ENCODE measurements at regions not wholly inside any gene's neighbourhood (a gene's known extent, or its start where the extent isn't known, plus 50 kb on each side); places are given as distances from the start of the nearest gene placed in this dataset.
"Not testable (repeated sequence)": the region's sequence is repeated elsewhere in the genome, so short reads cannot be mapped to it uniquely, and the experiment has no call there.

DNA sequence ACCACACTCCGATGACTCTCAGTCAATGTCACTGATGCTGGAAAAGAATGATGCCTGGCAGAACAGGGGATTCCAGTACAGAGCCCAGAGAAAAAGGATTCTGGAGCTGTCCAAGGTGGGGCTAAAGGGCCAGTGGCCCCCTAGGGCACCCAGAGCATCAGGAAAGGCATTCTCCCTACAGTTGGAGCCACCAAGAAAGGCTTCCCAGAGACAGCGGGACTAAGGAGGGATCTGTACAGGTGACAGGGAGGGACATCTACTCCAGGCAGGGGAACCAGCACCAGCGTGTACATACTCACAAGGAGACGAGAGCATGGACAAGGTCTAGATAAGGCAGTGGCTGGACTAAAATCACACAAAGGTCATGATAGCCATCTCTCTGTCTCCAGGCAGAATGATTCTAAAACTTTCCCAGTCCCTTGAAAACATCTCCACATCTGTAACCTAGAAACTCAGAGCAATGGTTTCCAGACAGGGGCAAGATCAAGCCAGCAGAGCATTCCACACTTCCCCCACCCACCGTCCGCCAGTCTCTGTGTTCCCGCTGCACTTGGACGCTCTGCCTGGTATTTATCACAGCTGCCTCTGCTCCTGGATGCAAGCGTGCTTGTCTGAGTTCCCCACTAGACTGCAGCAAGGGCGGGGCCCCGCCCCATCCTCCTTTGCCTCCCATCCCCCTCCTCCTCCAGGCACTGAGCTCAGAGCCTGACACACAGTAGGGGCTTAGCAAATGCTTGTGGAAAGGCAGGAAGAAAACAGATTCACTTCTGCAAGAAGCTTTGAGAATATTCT lies 111.6 kb upstream of the ZC3H12A start:
- in situ Hi-C loops (cut with MboI; ENCODE audit: low sequenced_read_pairs) = no loop called here

DNA sequence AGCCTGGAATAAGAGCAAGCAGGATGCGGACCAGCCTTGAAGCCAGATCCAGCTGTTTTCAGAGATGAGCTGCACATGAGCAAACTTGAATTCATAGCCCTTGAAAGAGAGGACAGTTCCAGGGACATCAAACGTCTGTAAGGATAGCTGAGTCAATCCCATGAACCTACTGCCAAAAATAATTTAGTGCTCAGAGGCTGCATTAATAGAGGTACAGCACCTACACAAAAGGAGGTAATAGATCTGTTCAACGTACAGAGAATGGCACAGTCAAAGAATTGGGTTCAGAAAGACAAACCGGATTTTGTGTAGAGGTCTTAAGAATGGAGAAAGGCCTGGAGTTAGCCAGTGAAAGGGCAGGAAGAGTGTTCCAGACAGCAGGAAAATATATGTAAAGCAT lies 110.8 kb upstream of the ZC3H12A start:
- in situ Hi-C loops (cut with MboI; ENCODE audit: low sequenced_read_pairs) = no loop called here

DNA sequence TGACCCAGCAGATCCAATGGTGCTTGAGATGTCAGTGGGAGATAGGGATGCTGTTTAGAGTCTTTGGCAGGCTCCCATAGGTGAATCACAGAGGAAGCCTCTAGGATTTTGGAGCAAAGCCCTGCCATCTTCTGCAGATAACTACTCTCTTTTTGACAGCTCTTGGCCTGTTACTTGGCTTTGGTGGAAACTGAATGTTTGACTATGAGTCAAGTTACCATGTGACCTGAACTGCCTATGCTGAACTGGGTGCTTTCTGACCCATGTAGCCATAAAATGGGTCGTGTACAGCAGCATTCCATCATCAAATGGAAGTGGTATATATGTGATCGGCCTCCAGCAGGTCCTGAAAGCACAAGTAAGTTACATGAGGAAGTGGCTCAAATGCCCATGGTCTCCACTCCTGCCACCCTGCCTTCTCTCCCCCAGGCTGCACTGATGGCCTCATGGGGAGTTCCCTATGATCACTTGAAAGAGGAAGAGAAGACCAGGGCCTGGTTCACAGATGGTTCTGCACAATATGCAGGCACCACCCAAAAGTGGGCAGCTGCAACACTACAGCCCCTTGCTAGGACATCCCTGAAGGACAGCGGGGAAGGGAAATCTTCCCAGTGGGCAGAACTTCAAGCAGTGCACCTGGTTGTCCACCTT lies 105.6 kb upstream of the ZC3H12A start:
- in situ Hi-C loops (cut with MboI; ENCODE audit: low sequenced_read_pairs) = not testable (repeated sequence)

DNA sequence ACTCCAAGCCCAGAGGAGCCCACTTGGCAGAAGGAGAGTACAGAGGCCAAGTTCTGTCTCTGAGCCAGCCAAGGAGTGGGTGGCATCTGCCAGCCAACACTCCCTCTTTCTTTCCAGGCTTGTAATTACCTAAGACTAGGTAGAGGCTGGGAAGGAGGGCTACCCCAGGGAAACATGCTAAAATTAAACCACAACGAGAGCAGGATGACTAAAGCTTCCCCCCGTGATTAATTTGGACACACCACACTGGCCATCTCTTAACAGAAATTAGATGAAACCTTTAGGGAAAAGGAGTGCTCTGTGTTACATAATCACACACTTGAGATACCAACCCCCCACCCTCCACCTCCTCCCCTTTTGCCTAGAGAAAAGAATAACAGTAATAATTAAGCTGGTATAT lies 102.1 kb upstream of the ZC3H12A start:
- in situ Hi-C loops (cut with MboI; ENCODE audit: low sequenced_read_pairs) = no loop called here

DNA sequence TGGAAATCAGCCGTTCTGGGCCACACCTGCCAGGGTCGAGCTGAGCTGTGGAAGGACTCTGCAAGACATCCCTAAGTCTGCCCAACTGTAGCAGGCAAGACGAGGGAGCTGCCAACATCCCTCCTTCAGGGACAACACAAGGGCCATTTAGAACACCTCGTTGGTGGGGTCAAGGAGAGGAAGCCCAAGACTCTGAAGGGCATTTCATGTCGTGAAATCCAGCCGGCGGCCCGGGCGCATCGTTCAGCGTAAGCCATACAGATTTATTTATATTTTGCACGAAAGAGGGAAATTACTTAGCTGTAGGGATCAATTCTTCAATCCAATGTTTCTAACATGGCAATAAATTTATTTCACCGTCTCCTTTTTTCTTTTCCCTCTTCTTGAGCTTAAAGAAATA lies 101.7 kb upstream of the ZC3H12A start:
- in situ Hi-C loops (cut with MboI; ENCODE audit: low sequenced_read_pairs) = no loop called here

DNA sequence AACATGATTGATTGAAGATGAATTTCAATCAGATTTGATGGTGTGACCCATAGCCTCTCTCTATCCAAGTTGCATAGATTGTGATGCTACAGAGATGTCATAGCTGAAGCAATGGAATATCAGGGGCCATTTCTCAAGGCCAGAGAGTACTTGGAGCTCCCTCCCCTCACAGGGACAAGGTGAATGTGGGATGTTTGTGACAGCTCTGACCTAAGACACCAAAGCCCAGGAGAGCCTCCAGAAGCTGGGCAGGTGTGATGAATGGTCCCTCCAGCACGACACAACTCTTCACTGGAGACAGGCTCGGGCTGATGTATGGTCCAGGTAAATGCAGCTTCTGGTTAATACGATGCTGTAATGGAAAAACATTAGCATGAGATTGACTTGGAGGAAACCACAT lies 101.0 kb upstream of the ZC3H12A start:
- in situ Hi-C loops (cut with MboI; ENCODE audit: low sequenced_read_pairs) = no loop called here

DNA sequence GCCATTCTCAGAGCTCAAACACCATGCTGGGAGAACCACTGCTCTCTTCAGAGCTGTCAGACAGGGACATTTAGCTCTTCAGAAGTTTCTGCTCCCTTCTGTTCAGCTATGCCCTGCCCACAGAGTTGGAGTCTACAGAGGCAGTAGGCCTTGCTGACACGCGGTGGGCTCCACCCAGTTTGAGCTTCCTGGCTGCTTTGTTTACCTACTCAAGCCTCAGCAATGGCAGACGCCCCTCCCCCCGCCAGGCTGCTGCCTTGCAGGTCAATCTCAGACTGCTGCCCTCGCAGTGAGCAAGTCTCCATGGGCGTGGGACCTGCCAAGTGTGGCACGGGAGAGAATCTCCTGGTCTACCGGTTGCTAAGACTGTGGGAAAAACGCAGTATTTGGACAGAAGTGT lies 93.8 kb upstream of the ZC3H12A start:
- in situ Hi-C loops (cut with MboI; ENCODE audit: low sequenced_read_pairs) = not testable (repeated sequence)

DNA sequence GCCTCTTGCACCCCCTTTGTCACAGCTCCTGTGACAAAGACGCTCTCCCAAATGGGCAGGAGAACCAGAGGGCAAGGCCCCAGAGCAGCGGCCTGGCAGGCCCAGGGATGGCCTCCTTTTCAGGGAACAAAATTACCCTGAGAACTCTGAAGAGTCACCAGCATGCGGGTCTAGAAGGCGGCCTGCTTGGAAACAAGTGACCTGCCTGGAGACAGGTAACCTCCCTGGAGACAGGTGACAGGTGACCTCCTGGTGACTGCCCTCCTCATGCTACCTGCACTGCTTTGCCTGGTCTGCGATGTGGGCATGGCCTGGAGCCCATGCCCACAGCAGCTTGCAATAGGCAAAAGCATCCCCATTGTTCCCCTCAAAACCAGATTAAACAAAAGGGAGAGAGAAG lies 86.5 kb upstream of the ZC3H12A start:
- in situ Hi-C loops (cut with MboI; ENCODE audit: low sequenced_read_pairs) = no loop called here

DNA sequence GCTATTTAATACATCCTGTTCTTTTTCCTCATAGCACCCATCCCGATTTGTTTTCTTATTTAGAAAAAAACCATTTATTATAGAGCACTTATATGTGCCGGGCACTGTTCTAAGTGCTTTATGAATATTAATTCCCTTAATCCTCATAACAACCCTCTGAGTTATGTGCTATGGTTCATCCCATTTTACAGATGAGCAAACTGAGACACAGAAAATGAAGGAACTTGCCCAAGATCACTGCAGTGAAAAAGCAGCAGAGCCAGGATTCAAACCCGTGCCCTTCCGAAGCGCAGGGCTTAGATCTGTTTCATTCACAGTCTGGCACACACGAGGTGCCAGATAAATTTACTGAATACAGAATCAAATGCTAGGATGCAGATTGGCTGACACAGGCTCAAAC lies 85.1 kb upstream of the ZC3H12A start:
- in situ Hi-C loops (cut with MboI; ENCODE audit: low sequenced_read_pairs) = no loop called here

DNA sequence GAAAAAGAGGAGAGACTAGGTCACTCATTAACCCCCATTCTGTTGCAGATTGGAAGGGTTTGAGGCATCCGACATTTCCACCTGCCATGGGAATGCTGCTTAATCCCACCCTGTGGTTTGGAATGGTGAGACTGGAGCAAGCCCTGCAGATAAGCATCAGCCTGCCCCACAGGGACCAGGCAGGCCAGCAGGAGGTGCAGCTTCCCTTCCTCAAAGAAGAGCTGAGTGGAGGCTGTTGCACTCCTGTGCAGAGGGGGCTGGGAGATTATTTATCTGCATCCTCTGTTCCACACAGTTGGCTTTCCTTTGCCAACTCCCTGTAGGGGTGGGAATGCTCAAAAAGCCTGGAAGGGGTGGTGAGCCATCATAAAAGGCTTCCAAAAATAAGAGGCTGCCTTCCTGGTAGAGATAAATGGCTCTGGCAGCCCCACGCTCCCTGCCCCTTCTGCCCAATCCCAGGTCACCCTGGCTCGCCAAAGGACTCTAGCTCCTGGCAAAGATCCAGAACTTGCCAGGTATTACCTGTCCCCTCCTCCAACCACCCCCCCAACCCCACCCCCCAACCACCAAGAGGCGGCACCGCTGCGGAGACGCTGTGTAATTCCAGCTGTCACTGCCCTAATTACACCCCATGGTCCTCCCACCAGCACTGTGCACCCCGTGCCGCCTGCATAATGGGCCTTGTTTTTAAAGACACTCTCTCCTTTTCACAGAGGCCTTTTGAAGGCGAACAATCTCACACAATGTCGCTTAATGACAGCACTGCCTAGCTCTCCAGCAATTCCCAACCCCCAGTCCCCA lies 83.0 kb upstream of the ZC3H12A start:
- in situ Hi-C loops (cut with MboI; ENCODE audit: low sequenced_read_pairs) = no loop called here

DNA sequence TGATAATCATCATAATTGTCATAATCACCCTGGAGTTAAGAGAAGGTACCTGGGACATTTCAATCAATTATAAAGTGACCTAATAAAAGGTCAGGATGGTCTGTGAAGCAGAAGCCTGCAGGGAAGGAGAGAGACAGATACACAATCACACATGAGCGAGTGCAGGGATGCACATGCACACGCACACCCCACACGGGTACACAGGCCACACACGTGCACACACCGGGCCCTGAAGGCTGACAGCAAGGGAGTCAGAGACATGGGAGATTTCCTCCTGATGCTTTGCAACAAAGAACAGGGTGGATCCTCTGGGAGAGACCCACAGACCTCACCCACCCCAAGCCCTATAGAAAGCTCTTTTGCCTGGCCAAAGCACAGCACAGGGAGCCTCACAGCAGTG lies 82.3 kb upstream of the ZC3H12A start:
- in situ Hi-C loops (cut with MboI; ENCODE audit: low sequenced_read_pairs) = no loop called here

DNA sequence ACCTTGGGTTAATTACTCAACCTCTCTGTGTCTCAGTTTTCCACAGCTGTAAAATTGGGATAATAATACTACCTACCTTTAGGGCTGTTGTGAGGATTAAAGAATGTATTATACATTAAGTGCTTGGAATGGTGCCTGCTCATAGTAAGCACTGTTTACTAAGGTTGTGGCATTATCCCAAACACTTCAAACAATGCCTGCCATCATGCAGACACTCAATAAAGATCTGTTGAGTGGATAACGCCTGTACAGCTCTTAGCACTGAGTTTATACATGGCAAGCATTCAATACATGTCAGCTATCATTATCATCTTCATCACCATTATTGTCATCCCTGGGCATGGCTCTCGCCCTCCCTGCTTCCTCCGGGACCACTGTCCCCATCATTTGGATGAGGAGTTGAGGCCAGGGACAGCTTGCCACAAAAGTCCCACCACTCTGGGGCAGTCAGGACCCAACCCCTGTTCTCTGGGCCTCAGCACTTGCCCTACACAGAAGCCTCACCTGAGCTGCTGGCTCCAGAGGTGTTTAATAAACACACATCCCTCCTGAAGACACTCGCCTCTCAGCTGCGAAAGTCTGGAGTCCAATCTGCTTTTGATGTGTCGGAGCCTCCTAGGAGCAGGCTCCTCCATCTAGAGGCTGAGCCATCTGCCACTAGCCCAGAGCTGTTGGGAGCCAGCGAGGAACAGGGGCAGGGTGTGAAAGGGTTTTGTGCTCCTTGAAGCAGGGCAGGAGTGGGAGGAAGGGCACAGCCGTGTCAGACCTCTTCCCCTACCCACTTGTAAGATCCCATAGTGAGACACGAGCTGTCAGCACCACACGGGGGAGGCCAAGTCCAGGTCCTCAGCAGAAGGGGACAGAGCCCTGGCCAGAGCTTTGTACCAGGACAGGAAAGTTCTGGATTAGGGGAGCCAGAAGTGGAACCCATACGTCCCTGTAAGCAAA lies 80.9 kb upstream of the ZC3H12A start:
- in situ Hi-C loops (cut with MboI; ENCODE audit: low sequenced_read_pairs) = no loop called here

DNA sequence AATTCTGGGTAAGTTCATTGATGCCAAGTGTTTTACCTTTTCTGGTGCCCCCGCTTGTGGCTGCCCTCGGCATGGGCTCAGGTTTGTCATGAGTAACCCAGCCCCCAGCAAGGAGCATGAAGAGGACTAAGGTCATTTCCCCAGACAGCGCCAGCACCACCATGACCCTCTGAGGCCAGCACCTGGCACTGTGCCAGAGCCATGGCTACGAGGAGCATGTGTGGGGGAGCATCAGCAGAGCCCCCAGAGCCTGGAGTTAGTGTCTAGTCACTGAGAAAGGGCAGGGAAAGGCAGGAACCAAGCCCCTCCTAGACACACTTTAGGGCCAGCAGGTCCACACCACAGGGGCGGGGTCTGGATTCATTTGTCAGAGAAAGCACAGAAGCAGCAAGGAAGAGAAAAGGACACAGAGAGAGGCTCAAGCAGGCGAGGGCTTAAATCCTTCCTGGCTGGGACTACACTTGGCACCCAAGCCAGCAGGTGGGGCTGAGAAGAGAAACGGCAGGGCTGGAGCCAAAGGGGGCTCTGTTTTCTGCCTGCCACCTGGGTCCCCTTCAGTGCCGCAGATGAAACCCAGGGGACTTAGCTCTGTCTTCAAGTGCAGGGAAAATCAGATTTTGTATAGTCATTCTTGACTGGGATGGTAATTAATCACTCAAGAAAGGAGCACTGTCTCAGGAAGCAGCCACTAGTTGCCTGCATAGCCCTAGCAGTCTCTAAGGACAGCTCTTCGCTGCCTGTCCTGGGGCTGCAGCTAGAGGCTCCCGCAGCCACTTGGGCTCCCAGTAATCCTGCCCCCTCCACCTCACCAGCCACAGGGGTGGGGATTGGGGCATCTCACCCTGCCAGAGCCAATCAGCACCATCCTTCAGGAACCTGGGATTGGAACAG lies 79.6 kb upstream of the ZC3H12A start:
- in situ Hi-C loops (cut with MboI; ENCODE audit: low sequenced_read_pairs) = no loop called here

DNA sequence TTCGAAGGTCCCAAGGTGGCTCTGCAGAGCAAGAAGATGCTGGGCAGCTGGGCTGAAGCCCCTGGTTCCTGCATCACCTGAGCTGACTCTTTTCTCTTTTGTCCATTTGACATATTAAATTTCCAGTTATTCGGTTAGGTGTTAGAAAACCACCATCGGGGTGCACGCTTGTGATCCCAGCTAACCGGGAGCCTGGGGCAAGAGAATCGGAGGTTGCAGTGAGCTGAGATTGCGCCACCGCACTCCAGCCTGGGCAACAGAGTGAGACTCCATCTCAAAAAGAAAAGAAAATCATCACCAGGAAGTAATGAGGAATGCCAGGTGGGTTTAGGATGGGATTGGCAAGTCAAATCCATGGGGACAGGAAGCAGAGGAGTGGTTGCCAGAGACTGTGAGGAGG lies 76.3 kb upstream of the ZC3H12A start:
- in situ Hi-C loops (cut with MboI; ENCODE audit: low sequenced_read_pairs) = no loop called here

DNA sequence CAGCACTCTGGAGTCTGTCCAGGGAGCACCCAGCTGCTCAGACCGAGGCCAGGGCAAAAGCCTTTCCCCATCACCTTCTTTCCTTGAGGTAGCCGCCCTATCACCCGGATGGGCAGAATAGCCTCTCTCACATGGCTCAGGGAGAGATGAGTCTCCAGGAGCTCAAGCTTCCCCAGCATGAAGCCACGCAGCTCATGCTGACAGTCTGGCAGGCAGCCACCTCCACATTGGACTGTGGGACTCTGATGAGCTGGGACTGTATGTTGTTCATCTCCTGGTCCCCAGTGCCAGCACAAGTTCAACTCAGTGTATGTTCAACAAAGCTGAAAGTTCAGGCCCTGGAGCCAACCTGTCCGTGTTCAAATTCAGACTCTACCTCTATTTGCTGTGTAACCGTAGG lies 75.2 kb upstream of the ZC3H12A start:
- in situ Hi-C loops (cut with MboI; ENCODE audit: low sequenced_read_pairs) = no loop called here

DNA sequence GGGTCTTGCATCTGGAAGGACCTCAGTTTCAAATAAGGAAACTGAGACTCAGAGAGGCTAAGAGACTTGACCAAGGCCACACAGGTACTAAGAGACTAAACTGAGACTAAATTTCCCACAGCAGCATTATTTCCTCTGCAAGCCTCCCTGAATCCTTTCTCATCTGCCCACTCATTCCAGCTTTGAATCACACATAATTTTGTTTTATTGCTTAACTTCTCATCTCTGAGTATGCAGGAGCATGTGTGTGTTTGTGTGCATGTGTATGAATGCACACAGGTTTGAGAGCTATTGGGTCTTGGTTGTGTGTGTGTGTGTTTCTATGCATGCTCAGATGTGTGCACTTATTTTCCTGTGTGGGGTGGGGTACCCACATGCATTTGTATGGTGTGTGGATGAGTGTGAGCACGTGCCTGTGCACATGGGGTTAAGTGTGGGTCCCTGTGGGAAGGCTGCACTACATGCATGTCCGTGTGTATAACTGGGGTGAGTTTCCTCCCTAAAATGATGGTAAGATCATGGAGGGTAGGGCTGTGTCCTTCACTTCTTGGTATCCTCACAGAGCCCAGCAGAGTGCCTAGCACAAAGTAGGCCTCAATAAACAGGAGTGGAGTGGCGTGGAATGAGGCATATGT lies 74.4 kb upstream of the ZC3H12A start:
- in situ Hi-C loops (cut with MboI; ENCODE audit: low sequenced_read_pairs) = no loop called here

DNA sequence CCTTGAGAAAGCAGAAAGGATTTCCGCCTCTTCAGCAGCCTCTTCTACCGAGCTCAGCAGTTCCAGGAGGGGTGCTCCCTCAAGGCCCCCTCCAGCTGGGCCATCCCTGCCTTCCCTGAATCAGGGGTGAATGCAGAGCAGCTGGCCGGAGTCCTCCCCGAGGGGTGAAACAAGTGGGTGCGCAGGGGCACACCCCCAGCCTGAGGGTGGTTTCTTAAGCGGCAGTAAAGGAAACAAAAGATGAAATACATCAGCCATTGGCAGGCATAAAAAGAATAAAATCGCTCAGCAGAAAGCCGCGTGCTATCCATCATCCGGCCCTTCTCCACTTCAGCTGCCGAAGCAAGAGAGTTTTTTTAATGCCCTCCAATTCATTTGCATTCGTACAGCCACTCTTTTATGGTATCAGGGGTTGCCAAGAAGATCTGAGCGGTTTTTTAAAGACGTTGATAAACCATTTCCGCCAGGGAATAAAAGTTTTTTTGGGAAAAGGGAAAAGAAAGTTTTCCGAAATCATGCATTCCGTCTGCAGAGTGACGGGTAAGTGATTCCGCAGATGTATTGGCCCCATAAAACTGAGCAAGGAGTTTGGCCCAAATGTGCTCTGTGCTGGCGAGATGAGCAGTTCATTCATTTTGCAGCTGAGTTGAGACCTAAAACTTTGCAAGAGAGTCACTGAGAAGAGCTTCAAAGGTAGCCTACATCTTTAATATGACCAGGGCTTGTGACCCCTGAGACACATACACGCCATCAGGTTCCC lies 73.7 kb upstream of the ZC3H12A start:
- in situ Hi-C loops (cut with MboI; ENCODE audit: low sequenced_read_pairs) = no loop called here

DNA sequence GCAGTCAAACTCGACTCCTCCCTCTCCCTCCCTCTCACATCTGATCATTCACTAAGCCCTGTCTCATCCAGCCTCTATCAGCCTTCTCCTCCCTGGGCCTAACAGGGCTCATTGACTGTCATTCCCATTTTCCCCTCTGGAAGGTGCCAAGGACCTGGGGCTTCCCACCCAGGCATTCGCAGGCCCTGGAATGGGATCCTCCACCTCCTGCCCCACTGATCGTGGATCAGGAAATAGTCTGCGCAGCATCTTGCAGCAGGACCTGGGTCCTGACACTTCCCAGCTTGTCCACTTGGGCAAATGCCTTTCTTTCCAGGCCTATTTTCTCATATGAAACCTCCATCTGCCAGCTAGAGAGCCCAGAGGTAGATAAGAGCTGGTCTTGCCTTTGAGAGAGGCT lies 71.2 kb upstream of the ZC3H12A start:
- in situ Hi-C loops (cut with MboI; ENCODE audit: low sequenced_read_pairs) = no loop called here

DNA sequence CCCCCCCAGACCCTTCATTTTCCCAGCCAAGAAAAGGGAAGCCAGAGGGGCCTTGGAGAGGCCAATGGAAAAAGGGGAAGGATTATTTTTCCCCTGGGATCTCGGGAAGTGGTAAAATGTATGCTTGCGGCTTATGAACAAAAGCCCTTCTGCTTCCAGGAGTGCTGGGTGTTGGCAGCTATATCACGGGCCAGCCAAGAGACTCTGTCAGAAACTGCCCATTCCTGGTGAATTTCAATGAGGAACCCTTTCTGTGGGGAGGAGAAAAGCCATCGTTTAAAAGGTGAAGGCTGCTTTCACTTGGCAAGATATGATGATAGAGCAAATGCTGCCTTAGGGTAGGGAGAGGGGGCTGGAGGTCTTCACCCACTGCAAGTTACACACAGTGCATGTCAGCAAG lies 69.7 kb upstream of the ZC3H12A start:
- in situ Hi-C loops (cut with MboI; ENCODE audit: low sequenced_read_pairs) = no loop called here
